HG02840 (cell line): ENCODE measurements at regions not wholly inside any gene's neighbourhood (a gene's known extent, or its start where the extent isn't known, plus 50 kb on each side); places are given as distances from the start of the nearest gene placed in this dataset.
"Not testable (repeated sequence)": the region's sequence is repeated elsewhere in the genome, so short reads cannot be mapped to it uniquely, and the experiment has no call there.

ENCODE experiments used
- ATAC-seq: cut with Tn5 transposase; IDR thresholded peaks from one replicate; pipeline ENCODE4 v1.9.1; 2021; ENCODE audit warnings: mild to moderate bottlenecking, moderate library complexity, moderate number of reproducible peaks; ENCODE audit not compliant: unreplicated experiment, low FRiP score

GRCh38 chr6:25175681-25176080 is 103.5 kb upstream of the CARMIL1 start:
- ATAC-seq = no peak

GRCh38 chr6:25176466-25176865 is 102.7 kb upstream of the CARMIL1 start:
- ATAC-seq = no peak

DNA sequence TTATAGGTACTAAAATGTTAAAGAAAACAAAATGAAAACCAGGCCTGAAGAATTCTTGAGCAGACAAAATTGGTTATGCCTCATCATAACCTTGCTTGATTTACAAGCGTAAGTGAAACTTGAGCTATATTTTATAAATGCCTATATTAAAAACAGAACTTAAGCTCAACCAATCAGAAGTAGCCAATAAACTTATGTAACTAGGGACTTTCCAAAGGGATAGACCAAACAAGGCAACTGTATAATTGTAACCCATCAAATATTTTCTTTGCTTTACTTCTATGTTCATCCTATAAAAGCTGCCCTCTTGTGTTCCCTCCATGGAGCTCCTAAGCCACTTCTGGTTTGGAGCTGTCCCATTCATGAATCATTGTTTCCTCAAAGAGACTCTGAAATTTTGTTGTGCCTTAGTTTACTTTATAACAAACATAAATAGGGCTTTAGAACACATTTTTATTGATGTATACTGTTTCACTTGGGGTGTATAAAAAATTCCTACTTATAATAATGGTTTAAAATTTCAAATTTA is 101.6 kb upstream of the CARMIL1 start:
- no peak for ATAC-seq

GRCh38 chr6:25178336-25179035 is 100.7 kb upstream of the CARMIL1 start:
- no peak for ATAC-seq

GRCh38 chr6:25179051-25179778 is 100.0 kb upstream of the CARMIL1 start:
- no peak for ATAC-seq

DNA sequence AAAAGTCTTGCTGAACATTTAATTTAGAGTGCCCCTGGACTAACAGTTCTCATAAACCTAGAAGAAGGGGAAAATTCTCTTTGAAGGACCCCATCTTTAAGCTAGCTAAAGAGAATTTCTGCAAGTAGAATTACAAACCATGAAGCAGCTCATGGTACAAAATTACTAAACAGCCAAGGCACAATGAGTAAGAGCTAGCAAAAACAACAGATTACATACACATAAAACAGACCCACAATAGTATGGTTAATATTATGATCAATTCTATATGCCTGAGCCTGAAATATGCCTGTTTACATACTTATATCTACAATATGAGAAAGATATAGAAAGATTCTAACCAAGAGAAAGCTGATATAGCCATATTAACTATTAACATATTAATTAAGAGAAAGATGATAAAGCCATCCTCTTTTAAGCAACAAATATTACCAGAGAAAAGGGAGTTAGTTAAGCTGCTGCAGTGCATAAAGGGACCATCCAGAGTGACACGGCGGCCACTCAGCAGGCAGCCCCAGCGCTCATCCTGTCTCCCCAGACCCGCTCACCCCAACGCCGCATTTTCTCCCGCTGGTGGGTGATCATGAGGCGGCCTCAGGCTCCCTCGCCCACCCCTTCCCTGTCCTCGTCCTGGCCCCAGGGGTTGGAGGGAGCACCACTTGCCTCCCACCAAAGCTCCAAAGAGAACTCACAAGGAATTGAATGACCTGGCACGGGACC is 98.4 kb upstream of the CARMIL1 start:
- ATAC-seq = no peak

GRCh38 chr6:25181350-25181724 is 97.8 kb upstream of the CARMIL1 start:
- ATAC-seq = no peak

DNA sequence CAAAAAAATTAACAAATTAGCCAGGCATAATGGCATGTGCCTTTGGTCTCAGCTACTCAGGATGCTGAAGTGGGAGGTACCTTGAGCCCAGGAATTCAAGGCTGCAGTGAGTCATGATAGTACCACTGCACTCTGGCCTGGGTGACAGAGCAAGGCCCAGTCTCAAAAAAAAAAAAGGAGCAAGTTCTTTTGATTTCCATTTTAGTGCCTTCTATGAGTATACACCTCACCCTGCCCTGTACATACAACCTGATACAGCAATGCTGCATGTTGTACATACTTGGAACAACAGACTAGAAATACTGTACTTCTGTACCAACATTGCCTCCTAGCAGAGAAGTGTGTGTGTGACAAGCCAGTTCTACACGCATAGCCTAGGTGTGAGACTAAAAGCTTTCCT is 97.3 kb upstream of the CARMIL1 start:
- no peak for ATAC-seq

DNA sequence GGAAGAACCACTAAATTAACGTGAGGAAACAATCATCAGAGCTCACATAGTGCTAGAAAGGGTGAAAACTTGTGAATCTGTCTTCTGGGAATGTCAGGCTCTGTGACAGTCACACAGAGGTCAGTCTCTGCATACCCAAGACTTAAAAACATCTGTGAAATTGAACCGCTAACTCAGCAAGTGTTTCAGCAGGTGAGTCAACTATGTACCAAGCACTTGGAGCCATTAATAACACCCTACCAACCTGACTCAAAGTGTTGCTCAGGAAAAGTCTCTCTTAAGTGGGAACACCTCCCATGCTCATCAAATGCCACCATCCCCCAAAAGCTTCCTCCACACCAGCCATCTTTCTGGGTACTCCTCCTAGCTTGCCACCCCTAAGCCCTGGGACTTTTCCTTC is 92.3 kb upstream of the CARMIL1 start:
- no peak for ATAC-seq

- ATAC-seq = no peak
Observed at GRCh38 chr6:25188232-25188631, 90.9 kb upstream of the CARMIL1 start.

- no peak for ATAC-seq
Observed at GRCh38 chr6:25192590-25193459, 86.3 kb upstream of the CARMIL1 start.

- no peak for ATAC-seq
Observed at GRCh38 chr6:25193460-25194171, 85.6 kb upstream of the CARMIL1 start.

GRCh38 chr6:25194172-25194678 is 84.9 kb upstream of the CARMIL1 start:
- no peak for ATAC-seq

GRCh38 chr6:25196464-25196863 is 82.7 kb upstream of the CARMIL1 start:
- no peak for ATAC-seq

DNA sequence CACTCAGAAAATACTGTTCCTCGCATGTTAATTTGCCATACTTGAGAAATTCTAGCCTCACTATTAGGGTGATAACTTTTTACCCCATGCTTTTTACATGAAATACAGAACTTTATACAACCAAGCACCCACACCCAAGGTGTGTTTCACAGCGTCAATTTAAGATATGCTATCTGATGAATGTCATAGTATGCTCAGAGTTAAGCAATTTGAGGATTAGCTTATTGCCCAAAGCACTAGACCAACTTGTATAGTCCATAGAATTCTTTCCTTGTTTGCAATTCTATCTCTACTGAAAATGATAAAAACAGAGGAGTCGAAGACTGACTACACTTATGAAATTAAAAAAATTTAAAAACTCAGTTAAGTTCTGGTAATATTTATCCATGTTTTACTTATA is 82.1 kb upstream of the CARMIL1 start:
- no peak for ATAC-seq

- no peak for ATAC-seq
Observed at GRCh38 chr6:25199544-25199943, 79.6 kb upstream of the CARMIL1 start.

DNA sequence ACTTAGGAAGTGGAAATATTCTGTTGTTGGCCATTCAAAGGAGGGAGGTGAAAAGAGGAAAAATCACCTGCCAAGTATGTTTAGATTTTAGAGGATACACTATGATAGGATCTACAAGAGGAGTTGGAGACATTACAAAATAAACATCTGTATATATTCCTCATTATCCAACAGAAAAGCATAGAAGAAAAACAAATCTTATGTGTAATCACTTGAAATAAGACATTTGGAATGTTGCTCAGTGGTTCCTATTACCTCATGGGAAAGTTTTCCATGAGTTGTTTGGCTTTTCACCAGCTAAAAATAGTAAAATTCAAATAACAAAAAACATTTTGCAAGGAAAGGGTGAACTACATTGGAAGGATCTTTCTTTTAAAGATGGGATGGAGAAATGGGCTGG is 76.7 kb upstream of the CARMIL1 start:
- no peak for ATAC-seq

DNA sequence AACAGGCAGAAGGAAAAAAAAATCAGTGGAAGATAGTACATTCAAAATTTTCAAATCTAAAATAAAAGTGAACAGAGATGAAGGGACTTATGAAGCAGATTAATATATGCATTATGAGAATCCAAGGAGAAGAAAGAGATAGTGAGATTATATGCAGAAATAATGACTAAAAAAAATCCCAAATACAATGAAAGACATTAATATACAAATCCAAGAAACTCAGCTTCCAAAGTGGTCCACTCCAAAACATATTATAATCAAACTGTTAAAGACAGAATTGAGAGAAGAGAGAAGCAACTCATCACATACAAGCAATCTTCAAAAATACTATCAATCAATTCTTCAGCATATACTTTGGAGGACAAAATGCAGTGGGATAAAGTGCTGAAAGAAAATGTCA is 73.5 kb upstream of the CARMIL1 start:
- ATAC-seq = no peak

DNA sequence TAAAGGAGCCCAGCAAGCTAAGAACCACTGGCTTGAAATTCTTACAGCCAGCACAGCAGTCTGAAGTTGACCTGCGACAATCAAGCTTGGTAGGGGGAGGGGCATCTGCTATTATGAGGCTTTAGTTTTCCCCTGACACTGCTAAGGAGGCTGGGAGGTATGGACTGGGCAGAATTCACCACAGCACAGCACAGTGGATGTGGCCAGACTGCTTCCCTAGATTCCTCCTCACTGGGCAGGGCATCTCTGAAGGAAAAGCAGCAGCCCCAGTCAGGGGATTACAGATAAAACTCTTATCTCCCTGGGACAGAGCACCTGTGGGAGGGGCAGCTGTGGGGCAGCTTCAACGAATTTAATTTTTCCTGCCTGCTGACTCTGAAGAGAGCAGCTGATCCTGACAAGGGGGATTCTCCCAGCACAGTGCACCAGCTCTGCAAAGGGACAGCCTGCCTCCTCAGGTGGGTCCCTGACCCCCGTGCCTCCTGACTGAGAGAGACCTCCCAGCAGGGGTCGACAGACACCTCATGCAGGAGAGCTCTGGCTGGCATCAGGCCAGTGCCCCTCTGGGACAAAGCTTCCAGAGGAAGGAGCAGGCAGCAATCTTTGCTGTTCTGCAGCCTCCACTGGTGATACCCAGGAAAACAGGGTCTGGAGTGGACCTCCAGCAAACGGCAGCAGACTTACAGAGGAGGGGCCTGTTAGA is 71.6 kb upstream of the CARMIL1 start:
- ATAC-seq = not testable (repeated sequence)
